H1 (cell line): ENCODE measurements at regions not wholly inside any gene's neighbourhood (a gene's known extent, or its start where the extent isn't known, plus 50 kb on each side); places are given as distances from the start of the nearest gene placed in this dataset.

Source experiments
- CTCF ChIA-PET: fragments of 300-600 bp; sonication (Branson Sonifier 250); formaldehyde crosslinking; loops from one replicate; lab custom pipeline; 2021; ENCODE audit not compliant: partially characterized antibody; lab: Charles Lee
- POLR2A ChIA-PET: fragments of 300-600 bp; sonication (Branson Sonifier 250); formaldehyde crosslinking; loops from one replicate; lab custom pipeline; 2021; ENCODE audit warnings: inconsistent platforms; ENCODE audit not compliant: partially characterized antibody; lab: Charles Lee
- DNase-seq, 2 experiments: peaks; one replicate each; pipeline versions ENCODE4 v3.0.0 to v3.0.0-alpha.2; 2010 to 2022; ENCODE audit warnings: low spot score in 2 of 2, low read depth in 1 of 2, mixed read lengths in 1 of 2
- FAIRE-seq: peaks from 2 replicates; lab custom pipeline; 2011; peaks lifted over from hg19 to GRCh38; lab: Jason Lieb, UNC
- H2AFZ ChIP-seq: 2 replicates; pipeline ENCODE4 v1.8.1; 2012; ENCODE audit warnings: low read length, inconsistent platforms
- H2AK5ac ChIP-seq: 2 replicates; pipeline ENCODE4 v1.6.1; 2013; ENCODE audit warnings: low read depth, low read length
- H2BK120ac ChIP-seq: replicated peaks from 2 replicates; pipeline ENCODE3; 2013; ENCODE audit warnings: low read depth, low read length, inconsistent platforms
- H2BK12ac ChIP-seq: 2 replicates; pipeline ENCODE4 v1.6.1; 2013; ENCODE audit warnings: low read depth, low read length
- H2BK15ac ChIP-seq: 2 replicates; pipeline ENCODE4 v1.6.1; 2013; ENCODE audit warnings: low read length
- H2BK20ac ChIP-seq: 2 replicates; pipeline ENCODE4 v1.6.1; 2013; ENCODE audit warnings: low read length
- H2BK5ac ChIP-seq: 2 replicates; pipeline ENCODE4 v1.6.1; 2013; ENCODE audit warnings: low read depth, low read length
- H3K14ac ChIP-seq: 2 replicates; pipeline ENCODE4 v1.6.1; 2013; ENCODE audit warnings: inconsistent platforms; ENCODE audit not compliant: insufficient read length
- H3K18ac ChIP-seq: 2 replicates; pipeline ENCODE4 v1.6.1; 2013; ENCODE audit warnings: low read length; ENCODE audit errors: extremely low read depth
- H3K23ac ChIP-seq: 2 replicates; pipeline ENCODE4 v1.6.1; 2013; ENCODE audit warnings: inconsistent platforms; ENCODE audit not compliant: insufficient read length
- H3K23me2 ChIP-seq: 2 replicates; pipeline ENCODE4 v1.6.1; 2013; ENCODE audit warnings: low read depth, low read length
- H3K27ac ChIP-seq: 2 replicates; pipeline ENCODE4 v1.6.1; 2011; ENCODE audit warnings: low read depth, low read length, inconsistent platforms
- H3K27me3 ChIP-seq, 4 experiments: replicated peaks in 1 of 4; 1 replicate in 1 of 4; 2 replicates in 3 of 4; pipeline versions ENCODE4 v1.6.1 to v1.8.1; 2011 to 2013; ENCODE audit warnings: low read length in 3 of 4, mild to moderate bottlenecking in 3 of 4, inconsistent platforms in 2 of 4, mixed read lengths in 2 of 4, moderate library complexity in 1 of 4; ENCODE audit not compliant: control insufficient read depth in 3 of 4, insufficient read depth in 3 of 4; ENCODE audit errors: extremely low read depth in 1 of 4
- H3K36me3 ChIP-seq, 4 experiments: 2 replicates each; pipeline versions ENCODE4 v1.6.1 to v1.8.1; 2011 to 2013; ENCODE audit warnings: mild to moderate bottlenecking in 4 of 4, low read length in 3 of 4, moderate library complexity in 2 of 4, control low read depth in 1 of 4, inconsistent platforms in 1 of 4; ENCODE audit not compliant: insufficient read depth in 4 of 4, control insufficient read depth in 2 of 4
- H3K4ac ChIP-seq: replicated peaks from 2 replicates; pipeline ENCODE3; 2013; ENCODE audit warnings: low read length, low read depth, mixed read lengths, inconsistent platforms; ENCODE audit not compliant: insufficient read length
- H3K4me1 ChIP-seq, 4 experiments: replicated peaks in 1 of 4; 1 replicate in 1 of 4; 2 replicates in 3 of 4; pipeline versions ENCODE4 v1.6.1 to v1.8.1; 2011 to 2013; ENCODE audit warnings: low read length in 3 of 4, inconsistent platforms in 2 of 4, mixed read lengths in 1 of 4; ENCODE audit not compliant: insufficient read depth in 4 of 4, control insufficient read depth in 3 of 4
- H3K4me2 ChIP-seq, 2 experiments: 2 replicates each; pipeline versions ENCODE4 v1.6.1 to v1.8.1; 2011 to 2013; ENCODE audit warnings: low read depth in 2 of 2, low read length in 2 of 2, control low read depth in 1 of 2, inconsistent platforms in 1 of 2, mild to moderate bottlenecking in 1 of 2; ENCODE audit not compliant: insufficient read depth in 1 of 2
- H3K4me3 ChIP-seq, 4 experiments: fragments of 200-600, 300-600 bp in 1 of 4; sonication (generic), shearing (Covaris generic), sonication (Bioruptor Twin) in 1 of 4; 2 replicates each; pipeline versions ENCODE4 v1.5.1 to v1.8.1; 2011 to 2016; ENCODE audit warnings: low read length in 4 of 4, low read depth in 3 of 4, control low read depth in 2 of 4, inconsistent platforms in 2 of 4, mild to moderate bottlenecking in 2 of 4, mixed read lengths in 1 of 4, moderate library complexity in 1 of 4; ENCODE audit not compliant: insufficient read depth in 2 of 4; ENCODE audit errors: extremely low read depth in 1 of 4
- H3K56ac ChIP-seq: replicated peaks from 2 replicates; pipeline ENCODE3; 2013; ENCODE audit warnings: low read depth, mild to moderate bottlenecking, mixed read lengths, low read length, inconsistent platforms; ENCODE audit not compliant: insufficient read length
- H3K79me1 ChIP-seq: 2 replicates; pipeline ENCODE4 v1.6.1; 2013; ENCODE audit warnings: low read depth, low read length, control low read depth
- H3K79me2 ChIP-seq, 2 experiments: 2 replicates each; pipeline versions ENCODE4 v1.6.1 to v1.8.1; 2012 to 2013; ENCODE audit warnings: low read length in 2 of 2, mild to moderate bottlenecking in 2 of 2, inconsistent platforms in 1 of 2; ENCODE audit not compliant: insufficient read depth in 2 of 2, control insufficient read depth in 1 of 2
- H3K9ac ChIP-seq, 4 experiments: replicated peaks in 1 of 4; 1 replicate in 1 of 4; 2 replicates in 3 of 4; pipeline versions ENCODE4 v1.6.1 to v1.8.1; 2011 to 2013; ENCODE audit warnings: low read depth in 3 of 4, low read length in 3 of 4, control low read depth in 2 of 4, mild to moderate bottlenecking in 2 of 4, moderate library complexity in 2 of 4, inconsistent platforms in 1 of 4; ENCODE audit errors: extremely low read depth in 1 of 4
- H3K9me3 ChIP-seq, 2 experiments: 2 replicates each; pipeline versions ENCODE4 v1.6.1 to v1.8.1; 2012 to 2013; ENCODE audit warnings: mild to moderate bottlenecking in 2 of 2, moderate library complexity in 2 of 2, control low read depth in 1 of 2, inconsistent platforms in 1 of 2, low read depth in 1 of 2, low read length in 1 of 2, mixed read lengths in 1 of 2; ENCODE audit not compliant: insufficient read depth in 2 of 2
- H4K20me1 ChIP-seq, 2 experiments: replicated peaks in 1 of 2; 2 replicates each; pipeline versions ENCODE3 to v1.8.1; 2011 to 2013; ENCODE audit warnings: inconsistent platforms in 2 of 2, low read length in 2 of 2, mild to moderate bottlenecking in 1 of 2; ENCODE audit not compliant: insufficient read depth in 2 of 2, control insufficient read depth in 1 of 2
- H4K5ac ChIP-seq: 2 replicates; pipeline ENCODE4 v1.6.1; 2013; ENCODE audit warnings: low read length, low read depth, mixed read lengths, inconsistent platforms; ENCODE audit not compliant: insufficient read length
- H4K8ac ChIP-seq: 2 replicates; pipeline ENCODE4 v1.8.0; 2013; ENCODE audit warnings: mild to moderate bottlenecking, moderate library complexity, low read length, inconsistent platforms; ENCODE audit not compliant: insufficient read depth; ENCODE audit errors: extremely low read depth
- H4K91ac ChIP-seq: replicated peaks from 2 replicates; pipeline ENCODE3; 2013; ENCODE audit warnings: low read length, mixed read lengths, inconsistent platforms; ENCODE audit not compliant: insufficient read length
- CHD1 ChIP-seq: IDR thresholded peaks from 2 replicates; pipeline ENCODE4 v1.6.1; 2012; ENCODE audit warnings: low read depth, low read length, improper control_type of control experiment
- MAFK ChIP-seq: IDR thresholded peaks from 2 replicates; pipeline ENCODE4 v1.6.1; 2012; ENCODE audit warnings: low read depth, mild to moderate bottlenecking, improper control_type of control experiment, low read length
- RNF2 ChIP-seq: fragments of 200-900, 300-1000 bp; sonication (generic); IDR thresholded peaks from 2 replicates; pipeline ENCODE4 v1.7.1; 2016; ENCODE audit warnings: borderline replicate concordance, low read depth, mild to moderate bottlenecking, antibody characterized with exemption, low read length; ENCODE audit not compliant: poor library complexity, severe bottlenecking; ENCODE audit errors: missing control alignments
- SUZ12 ChIP-seq: fragments of 200-600 bp; sonication (generic); IDR thresholded peaks from 2 replicates; pipeline ENCODE4 v1.6.1; 2012; ENCODE audit warnings: mild to moderate bottlenecking, inconsistent platforms, low read length, moderate library complexity, mixed read lengths
- TF ChIP-seq, protein P1 (sequence below): IDR thresholded peaks from 2 replicates; pipeline ENCODE4 v1.6.1; 2011; ENCODE audit warnings: low read depth, mild to moderate bottlenecking, low read length; ENCODE audit not compliant: insufficient read depth
- TF ChIP-seq, protein P2 (sequence below), 3 experiments: IDR thresholded peaks; 1 replicate in 2 of 3; 2 replicates in 1 of 3; pipeline versions ENCODE4 v1.5.1 to v1.6.1; 2011; ENCODE audit warnings: low read length in 3 of 3, mild to moderate bottlenecking in 3 of 3, inconsistent platforms in 2 of 3, low read depth in 1 of 3, moderate library complexity in 1 of 3; ENCODE audit not compliant: insufficient read depth in 1 of 3; ENCODE audit errors: control extremely low read depth in 1 of 3
- TF ChIP-seq, protein P3 (sequence below): IDR thresholded peaks from 2 replicates; pipeline ENCODE4 v1.6.1; 2012; ENCODE audit warnings: low read length, inconsistent platforms

DNA sequence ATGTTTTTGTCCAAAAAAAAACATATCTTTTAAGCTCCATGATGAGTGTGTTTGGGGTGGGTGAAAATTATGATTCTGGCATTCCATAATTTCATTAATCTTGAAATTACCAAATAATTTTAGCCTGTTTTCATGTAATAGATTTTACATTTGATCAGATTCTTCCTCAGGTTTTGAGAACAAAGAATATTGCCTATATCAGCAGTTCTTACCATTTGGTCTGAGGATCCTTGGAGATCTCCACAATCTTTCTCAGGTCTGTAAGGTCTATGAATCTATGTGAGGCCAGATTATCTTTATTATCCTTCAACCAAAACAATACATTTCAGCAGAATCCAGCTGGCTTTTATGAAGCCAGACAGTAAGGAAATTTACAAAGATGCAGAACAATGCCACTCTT, 373.3 kb upstream of the E2F7 start:
- no peaks in the 10 kb centered on the region for H3K23me2 ChIP-seq
- no peaks in the 10 kb centered on the region for H3K36me3 ChIP-seq
- no peak overlapping the region for H2BK5ac ChIP-seq
- FAIRE-seq (no peak), DNase-seq (no peak)
- no peak overlapping the region for H3K14ac ChIP-seq
- H3K18ac ChIP-seq: no peak overlapping the region
- no peak overlapping the region for H3K9ac ChIP-seq
- H3K23ac ChIP-seq: no peak overlapping the region
- H2BK15ac ChIP-seq: no peak overlapping the region
- H3K4me3 ChIP-seq: no peak overlapping the region
- H2BK120ac ChIP-seq: no peak overlapping the region
- no peak overlapping the region for H3K27ac ChIP-seq
- ChIA-PET POLR2A (no interaction called here), CTCF (no interaction called here)
- no peak overlapping the region for H2BK20ac ChIP-seq
- TF ChIP-seq CHD1 (no peak), SUZ12 (no peak), MAFK (peak; percentile 59), RNF2 (no peak)
- TF ChIP-seq, protein P1, sequence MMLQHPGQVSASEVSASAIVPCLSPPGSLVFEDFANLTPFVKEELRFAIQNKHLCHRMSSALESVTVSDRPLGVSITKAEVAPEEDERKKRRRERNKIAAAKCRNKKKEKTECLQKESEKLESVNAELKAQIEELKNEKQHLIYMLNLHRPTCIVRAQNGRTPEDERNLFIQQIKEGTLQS: no peak
- TF ChIP-seq, protein P2, sequence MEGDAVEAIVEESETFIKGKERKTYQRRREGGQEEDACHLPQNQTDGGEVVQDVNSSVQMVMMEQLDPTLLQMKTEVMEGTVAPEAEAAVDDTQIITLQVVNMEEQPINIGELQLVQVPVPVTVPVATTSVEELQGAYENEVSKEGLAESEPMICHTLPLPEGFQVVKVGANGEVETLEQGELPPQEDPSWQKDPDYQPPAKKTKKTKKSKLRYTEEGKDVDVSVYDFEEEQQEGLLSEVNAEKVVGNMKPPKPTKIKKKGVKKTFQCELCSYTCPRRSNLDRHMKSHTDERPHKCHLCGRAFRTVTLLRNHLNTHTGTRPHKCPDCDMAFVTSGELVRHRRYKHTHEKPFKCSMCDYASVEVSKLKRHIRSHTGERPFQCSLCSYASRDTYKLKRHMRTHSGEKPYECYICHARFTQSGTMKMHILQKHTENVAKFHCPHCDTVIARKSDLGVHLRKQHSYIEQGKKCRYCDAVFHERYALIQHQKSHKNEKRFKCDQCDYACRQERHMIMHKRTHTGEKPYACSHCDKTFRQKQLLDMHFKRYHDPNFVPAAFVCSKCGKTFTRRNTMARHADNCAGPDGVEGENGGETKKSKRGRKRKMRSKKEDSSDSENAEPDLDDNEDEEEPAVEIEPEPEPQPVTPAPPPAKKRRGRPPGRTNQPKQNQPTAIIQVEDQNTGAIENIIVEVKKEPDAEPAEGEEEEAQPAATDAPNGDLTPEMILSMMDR (IDR thresholded peaks at IDR 0.05; ENCODE audit: control extremely low read depth in 1 of 3, insufficient read depth in 1 of 3, low read depth in 1 of 3, low read length in 3 of 3): no peak
- TF ChIP-seq, protein P3, sequence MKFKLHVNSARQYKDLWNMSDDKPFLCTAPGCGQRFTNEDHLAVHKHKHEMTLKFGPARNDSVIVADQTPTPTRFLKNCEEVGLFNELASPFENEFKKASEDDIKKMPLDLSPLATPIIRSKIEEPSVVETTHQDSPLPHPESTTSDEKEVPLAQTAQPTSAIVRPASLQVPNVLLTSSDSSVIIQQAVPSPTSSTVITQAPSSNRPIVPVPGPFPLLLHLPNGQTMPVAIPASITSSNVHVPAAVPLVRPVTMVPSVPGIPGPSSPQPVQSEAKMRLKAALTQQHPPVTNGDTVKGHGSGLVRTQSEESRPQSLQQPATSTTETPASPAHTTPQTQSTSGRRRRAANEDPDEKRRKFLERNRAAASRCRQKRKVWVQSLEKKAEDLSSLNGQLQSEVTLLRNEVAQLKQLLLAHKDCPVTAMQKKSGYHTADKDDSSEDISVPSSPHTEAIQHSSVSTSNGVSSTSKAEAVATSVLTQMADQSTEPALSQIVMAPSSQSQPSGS: no peak
- H3K56ac ChIP-seq: no peak overlapping the region
- no peaks in the 10 kb centered on the region for H3K79me1 ChIP-seq
- no peak overlapping the region for H2BK12ac ChIP-seq
- H2AK5ac ChIP-seq: no peak overlapping the region
- no peak overlapping the region for H4K91ac ChIP-seq
- H3K9me3 ChIP-seq: no peaks in the 10 kb centered on the region
- H3K4me1 ChIP-seq: no peaks in the 10 kb centered on the region; a peak in 1 of 7 replicates
- no peak overlapping the region for H4K8ac ChIP-seq
- H3K79me2 ChIP-seq: no peaks in the 10 kb centered on the region
- H2AFZ ChIP-seq: no peak overlapping the region
- no peaks in the 10 kb centered on the region for H4K20me1 ChIP-seq
- no peaks in the 10 kb centered on the region for H3K27me3 ChIP-seq
- no peak overlapping the region for H4K5ac ChIP-seq
- no peak overlapping the region for H3K4ac ChIP-seq
- H3K4me2 ChIP-seq: no peak overlapping the region
